H1 (cell line): ENCODE measurements at regions not wholly inside any gene's neighbourhood (a gene's known extent, or its start where the extent isn't known, plus 50 kb on each side); places are given as distances from the start of the nearest gene placed in this dataset.

Source experiments
- CTCF ChIA-PET: fragments of 300-600 bp; sonication (Branson Sonifier 250); formaldehyde crosslinking; loops from one replicate; lab custom pipeline; 2021; ENCODE audit not compliant: partially characterized antibody; lab: Charles Lee
- POLR2A ChIA-PET: fragments of 300-600 bp; sonication (Branson Sonifier 250); formaldehyde crosslinking; loops from one replicate; lab custom pipeline; 2021; ENCODE audit warnings: inconsistent platforms; ENCODE audit not compliant: partially characterized antibody; lab: Charles Lee
- DNase-seq, 2 experiments: peaks; one replicate each; pipeline versions ENCODE4 v3.0.0 to v3.0.0-alpha.2; 2010 to 2022; ENCODE audit warnings: low spot score in 2 of 2, low read depth in 1 of 2, mixed read lengths in 1 of 2
- FAIRE-seq: peaks from 2 replicates; lab custom pipeline; 2011; peaks lifted over from hg19 to GRCh38; lab: Jason Lieb, UNC
- H2AFZ ChIP-seq: 2 replicates; pipeline ENCODE4 v1.8.1; 2012; ENCODE audit warnings: low read length, inconsistent platforms
- H2AK5ac ChIP-seq: 2 replicates; pipeline ENCODE4 v1.6.1; 2013; ENCODE audit warnings: low read depth, low read length
- H2BK120ac ChIP-seq: replicated peaks from 2 replicates; pipeline ENCODE3; 2013; ENCODE audit warnings: low read depth, low read length, inconsistent platforms
- H2BK12ac ChIP-seq: 2 replicates; pipeline ENCODE4 v1.6.1; 2013; ENCODE audit warnings: low read depth, low read length
- H2BK15ac ChIP-seq: 2 replicates; pipeline ENCODE4 v1.6.1; 2013; ENCODE audit warnings: low read length
- H2BK20ac ChIP-seq: 2 replicates; pipeline ENCODE4 v1.6.1; 2013; ENCODE audit warnings: low read length
- H2BK5ac ChIP-seq: 2 replicates; pipeline ENCODE4 v1.6.1; 2013; ENCODE audit warnings: low read depth, low read length
- H3K14ac ChIP-seq: 2 replicates; pipeline ENCODE4 v1.6.1; 2013; ENCODE audit warnings: inconsistent platforms; ENCODE audit not compliant: insufficient read length
- H3K18ac ChIP-seq: 2 replicates; pipeline ENCODE4 v1.6.1; 2013; ENCODE audit warnings: low read length; ENCODE audit errors: extremely low read depth
- H3K23ac ChIP-seq: 2 replicates; pipeline ENCODE4 v1.6.1; 2013; ENCODE audit warnings: inconsistent platforms; ENCODE audit not compliant: insufficient read length
- H3K23me2 ChIP-seq: 2 replicates; pipeline ENCODE4 v1.6.1; 2013; ENCODE audit warnings: low read depth, low read length
- H3K27ac ChIP-seq: 2 replicates; pipeline ENCODE4 v1.6.1; 2011; ENCODE audit warnings: low read depth, low read length, inconsistent platforms
- H3K27me3 ChIP-seq, 4 experiments: replicated peaks in 1 of 4; 1 replicate in 1 of 4; 2 replicates in 3 of 4; pipeline versions ENCODE4 v1.6.1 to v1.8.1; 2011 to 2013; ENCODE audit warnings: low read length in 3 of 4, mild to moderate bottlenecking in 3 of 4, inconsistent platforms in 2 of 4, mixed read lengths in 2 of 4, moderate library complexity in 1 of 4; ENCODE audit not compliant: control insufficient read depth in 3 of 4, insufficient read depth in 3 of 4; ENCODE audit errors: extremely low read depth in 1 of 4
- H3K36me3 ChIP-seq, 4 experiments: 2 replicates each; pipeline versions ENCODE4 v1.6.1 to v1.8.1; 2011 to 2013; ENCODE audit warnings: mild to moderate bottlenecking in 4 of 4, low read length in 3 of 4, moderate library complexity in 2 of 4, control low read depth in 1 of 4, inconsistent platforms in 1 of 4; ENCODE audit not compliant: insufficient read depth in 4 of 4, control insufficient read depth in 2 of 4
- H3K4ac ChIP-seq: replicated peaks from 2 replicates; pipeline ENCODE3; 2013; ENCODE audit warnings: low read length, low read depth, mixed read lengths, inconsistent platforms; ENCODE audit not compliant: insufficient read length
- H3K4me1 ChIP-seq, 4 experiments: replicated peaks in 1 of 4; 1 replicate in 1 of 4; 2 replicates in 3 of 4; pipeline versions ENCODE4 v1.6.1 to v1.8.1; 2011 to 2013; ENCODE audit warnings: low read length in 3 of 4, inconsistent platforms in 2 of 4, mixed read lengths in 1 of 4; ENCODE audit not compliant: insufficient read depth in 4 of 4, control insufficient read depth in 3 of 4
- H3K4me2 ChIP-seq, 2 experiments: 2 replicates each; pipeline versions ENCODE4 v1.6.1 to v1.8.1; 2011 to 2013; ENCODE audit warnings: low read depth in 2 of 2, low read length in 2 of 2, control low read depth in 1 of 2, inconsistent platforms in 1 of 2, mild to moderate bottlenecking in 1 of 2; ENCODE audit not compliant: insufficient read depth in 1 of 2
- H3K4me3 ChIP-seq, 4 experiments: fragments of 200-600, 300-600 bp in 1 of 4; sonication (generic), shearing (Covaris generic), sonication (Bioruptor Twin) in 1 of 4; 2 replicates each; pipeline versions ENCODE4 v1.5.1 to v1.8.1; 2011 to 2016; ENCODE audit warnings: low read length in 4 of 4, low read depth in 3 of 4, control low read depth in 2 of 4, inconsistent platforms in 2 of 4, mild to moderate bottlenecking in 2 of 4, mixed read lengths in 1 of 4, moderate library complexity in 1 of 4; ENCODE audit not compliant: insufficient read depth in 2 of 4; ENCODE audit errors: extremely low read depth in 1 of 4
- H3K56ac ChIP-seq: replicated peaks from 2 replicates; pipeline ENCODE3; 2013; ENCODE audit warnings: low read depth, mild to moderate bottlenecking, mixed read lengths, low read length, inconsistent platforms; ENCODE audit not compliant: insufficient read length
- H3K79me1 ChIP-seq: 2 replicates; pipeline ENCODE4 v1.6.1; 2013; ENCODE audit warnings: low read depth, low read length, control low read depth
- H3K79me2 ChIP-seq, 2 experiments: 2 replicates each; pipeline versions ENCODE4 v1.6.1 to v1.8.1; 2012 to 2013; ENCODE audit warnings: low read length in 2 of 2, mild to moderate bottlenecking in 2 of 2, inconsistent platforms in 1 of 2; ENCODE audit not compliant: insufficient read depth in 2 of 2, control insufficient read depth in 1 of 2
- H3K9ac ChIP-seq, 4 experiments: replicated peaks in 1 of 4; 1 replicate in 1 of 4; 2 replicates in 3 of 4; pipeline versions ENCODE4 v1.6.1 to v1.8.1; 2011 to 2013; ENCODE audit warnings: low read depth in 3 of 4, low read length in 3 of 4, control low read depth in 2 of 4, mild to moderate bottlenecking in 2 of 4, moderate library complexity in 2 of 4, inconsistent platforms in 1 of 4; ENCODE audit errors: extremely low read depth in 1 of 4
- H3K9me3 ChIP-seq, 2 experiments: 2 replicates each; pipeline versions ENCODE4 v1.6.1 to v1.8.1; 2012 to 2013; ENCODE audit warnings: mild to moderate bottlenecking in 2 of 2, moderate library complexity in 2 of 2, control low read depth in 1 of 2, inconsistent platforms in 1 of 2, low read depth in 1 of 2, low read length in 1 of 2, mixed read lengths in 1 of 2; ENCODE audit not compliant: insufficient read depth in 2 of 2
- H4K20me1 ChIP-seq, 2 experiments: replicated peaks in 1 of 2; 2 replicates each; pipeline versions ENCODE3 to v1.8.1; 2011 to 2013; ENCODE audit warnings: inconsistent platforms in 2 of 2, low read length in 2 of 2, mild to moderate bottlenecking in 1 of 2; ENCODE audit not compliant: insufficient read depth in 2 of 2, control insufficient read depth in 1 of 2
- H4K5ac ChIP-seq: 2 replicates; pipeline ENCODE4 v1.6.1; 2013; ENCODE audit warnings: low read length, low read depth, mixed read lengths, inconsistent platforms; ENCODE audit not compliant: insufficient read length
- H4K8ac ChIP-seq: 2 replicates; pipeline ENCODE4 v1.8.0; 2013; ENCODE audit warnings: mild to moderate bottlenecking, moderate library complexity, low read length, inconsistent platforms; ENCODE audit not compliant: insufficient read depth; ENCODE audit errors: extremely low read depth
- H4K91ac ChIP-seq: replicated peaks from 2 replicates; pipeline ENCODE3; 2013; ENCODE audit warnings: low read length, mixed read lengths, inconsistent platforms; ENCODE audit not compliant: insufficient read length
- ASH2L ChIP-seq: fragments of 200-600, 300-600 bp; sonication (generic); IDR thresholded peaks from one replicate; pipeline ENCODE4 v1.7.1; 2017; ENCODE audit warnings: low read length
- CBX8 ChIP-seq: fragments of 300-800, 300-1000 bp; sonication (generic); IDR thresholded peaks from 2 replicates; pipeline ENCODE4 v1.7.1; 2016; ENCODE audit warnings: low read depth, low read length, borderline replicate concordance
- GABPA ChIP-seq: IDR thresholded peaks from 2 replicates; pipeline ENCODE4 v1.6.1; 2011; ENCODE audit warnings: mild to moderate bottlenecking, low read length, moderate library complexity, borderline replicate concordance; ENCODE audit not compliant: insufficient read depth
- PHF8 ChIP-seq: fragments of 200-600 bp; sonication (generic); conservative IDR thresholded peaks from 2 replicates; pipeline ENCODE4 v1.7.1; 2012; ENCODE audit warnings: low read depth, mild to moderate bottlenecking, inconsistent platforms, low read length, moderate library complexity
- RBBP5 ChIP-seq: IDR thresholded peaks from 2 replicates; pipeline ENCODE4 v1.7.1; 2012; ENCODE audit warnings: low read depth, mild to moderate bottlenecking, inconsistent platforms, low read length, moderate library complexity, borderline replicate concordance
- RFX5 ChIP-seq: IDR thresholded peaks from 2 replicates; pipeline ENCODE4 v1.6.1; 2011; ENCODE audit warnings: low read depth, low read length, improper control_type of control experiment, borderline replicate concordance
- WGBS, 2 experiments: shearing (Covaris generic) in 1 of 2; methylation state at CpG; one replicate each; pipeline versions ENCODE4 v1.1.6 to v1.1.7; 2013 to 2015; ENCODE audit warnings: low lambda C conversion rate in 2 of 2, mixed read lengths in 2 of 2, inconsistent platforms in 1 of 2, low coverage in 1 of 2, missing lambda C conversion rate in 1 of 2; ENCODE audit not compliant: insufficient replicate concordance in 2 of 2, insufficient coverage in 1 of 2, insufficient read length in 1 of 2; ENCODE audit errors: extremely low coverage in 1 of 2, missing lambda C conversion rate in 1 of 2; 5-methylcytosine and 5-hydroxymethylcytosine counted together

DNA sequence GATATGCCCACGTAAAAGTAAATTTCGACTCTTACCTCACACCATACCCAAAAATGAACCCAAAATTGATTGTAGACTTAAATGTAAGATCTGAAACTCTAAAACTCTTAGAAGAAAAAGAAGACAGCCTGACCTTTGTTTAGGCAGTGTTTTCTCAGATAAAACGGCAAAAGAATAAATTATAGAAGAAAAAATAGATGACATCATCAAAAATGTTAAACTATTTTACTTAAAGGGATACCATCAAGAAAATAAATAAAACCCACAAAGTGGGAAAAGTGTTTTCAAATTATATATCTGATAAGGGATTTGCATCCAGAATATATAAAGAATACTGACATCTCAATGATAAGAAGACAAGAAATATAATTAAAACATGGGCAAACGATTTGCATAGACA is 862.7 kb downstream of the DTWD2 start:
- Histone ChIP-seq H4K5ac (no peak overlapping the region), H3K9ac (no peak overlapping the region), H3K4ac (no peak overlapping the region), H2BK120ac (no peak overlapping the region), H3K36me3 (no peaks in the 10 kb centered on the region), H3K4me2 (no peak overlapping the region), H4K8ac (no peak overlapping the region), H2AK5ac (no peak overlapping the region), H4K91ac (no peak overlapping the region), H3K27me3 (peaks cover 0 to 1% (median 0%) of the 10 kb centered on the region in 4 experiments; a peak in 1 of 7 replicates), H3K27ac (no peak overlapping the region), H3K79me2 (no peaks in the 10 kb centered on the region), H2AFZ (no peak overlapping the region), H3K4me3 (no peak overlapping the region), H3K23ac (no peak overlapping the region), H2BK20ac (no peak overlapping the region), H3K9me3 (no peaks in the 10 kb centered on the region), H3K79me1 (no peaks in the 10 kb centered on the region), H3K23me2 (no peaks in the 10 kb centered on the region), H2BK5ac (no peak overlapping the region), H3K56ac (no peak overlapping the region), H2BK15ac (no peak overlapping the region), H4K20me1 (no peaks in the 10 kb centered on the region), H3K4me1 (no peaks in the 10 kb centered on the region), H3K18ac (no peak overlapping the region), H3K14ac (no peak overlapping the region), H2BK12ac (no peak overlapping the region)
- POLR2A ChIA-PET: no interaction called here
- WGBS, 2 experiments: 89% methylated on average over 4 of the region's 4 CpGs; no CpG with 5 or more reads in 1 of the 2 experiments
- DNase-seq: no peak
- no peak for FAIRE-seq
- CTCF ChIA-PET: no interaction called here
- no peak for TF ChIP-seq GABPA
- TF ChIP-seq RFX5: no peak
- TF ChIP-seq RBBP5: no peak
- no peak for TF ChIP-seq CBX8
- no peak for TF ChIP-seq ASH2L
- TF ChIP-seq PHF8: no peak
